Activated effector memory CD4-positive, alpha-beta T cell treated with anti-CD3 and anti-CD28 coated beads, Interleukin-2, amount 50 U/mL, for 16 hours (primary cell): ENCODE measurements at regions not wholly inside any gene's neighbourhood (a gene's known extent, or its start where the extent isn't known, plus 50 kb on each side); places are given as distances from the start of the nearest gene placed in this dataset.

ENCODE experiments used
- DNase-seq: peaks from one replicate; pipeline ENCODE4 v3.0.0-alpha.2; 2020

GRCh38 chr12:107411792-107412535 lies 273.6 kb upstream of the PWP1 start:
- DNase-seq: no peak

GRCh38 chr12:107415071-107415470 lies 270.5 kb upstream of the PWP1 start:
- DNase-seq: no peak

GRCh38 chr12:107415834-107416233 lies 269.8 kb upstream of the PWP1 start:
- no peak for DNase-seq

- no peak for DNase-seq
Observed at GRCh38 chr12:107417004-107417403, 268.6 kb upstream of the PWP1 start.

GRCh38 chr12:107418981-107419380 lies 266.6 kb upstream of the PWP1 start:
- no peak for DNase-seq

- no peak for DNase-seq
Observed at GRCh38 chr12:107423531-107423930, 262.1 kb upstream of the PWP1 start.

GRCh38 chr12:107429006-107429705 lies 256.4 kb upstream of the PWP1 start:
- no peak for DNase-seq

- no peak for DNase-seq
Observed at GRCh38 chr12:107431942-107432341, 253.7 kb upstream of the PWP1 start.

GRCh38 chr12:107435072-107435471 lies 250.5 kb upstream of the PWP1 start:
- DNase-seq: no peak

GRCh38 chr12:107435520-107435919 lies 250.1 kb upstream of the PWP1 start:
- no peak for DNase-seq

- DNase-seq: no peak
Observed at GRCh38 chr12:107436376-107436775, 249.2 kb upstream of the PWP1 start.

GRCh38 chr12:107436836-107437235 lies 248.8 kb upstream of the PWP1 start:
- no peak for DNase-seq

GRCh38 chr12:107437954-107438353 lies 247.6 kb upstream of the PWP1 start:
- no peak for DNase-seq

- DNase-seq: no peak
Observed at GRCh38 chr12:107439026-107439738, 246.4 kb upstream of the PWP1 start.

GRCh38 chr12:107440606-107441005 lies 245.0 kb upstream of the PWP1 start:
- DNase-seq: no peak

- DNase-seq: no peak
Observed at GRCh38 chr12:107441665-107442300, 243.8 kb upstream of the PWP1 start.

- no peak for DNase-seq
Observed at GRCh38 chr12:107442326-107442987, 243.1 kb upstream of the PWP1 start.

- DNase-seq: no peak
Observed at GRCh38 chr12:107443320-107444090, 242.1 kb upstream of the PWP1 start.

GRCh38 chr12:107444771-107445170 lies 240.8 kb upstream of the PWP1 start:
- DNase-seq: no peak

GRCh38 chr12:107446476-107446875 lies 239.1 kb upstream of the PWP1 start:
- no peak for DNase-seq

- no peak for DNase-seq
Observed at GRCh38 chr12:107447336-107447735, 238.3 kb upstream of the PWP1 start.

- no peak for DNase-seq
Observed at GRCh38 chr12:107448198-107448597, 237.4 kb upstream of the PWP1 start.
